GM18909 (cell line): ENCODE measurements at regions not wholly inside any gene's neighbourhood (a gene's known extent, or its start where the extent isn't known, plus 50 kb on each side); places are given as distances from the start of the nearest gene placed in this dataset.

Source experiments
- ATAC-seq: cut with Tn5 transposase; IDR thresholded peaks from one replicate; pipeline ENCODE4 v1.9.1; 2021; ENCODE audit warnings: mild to moderate bottlenecking; ENCODE audit not compliant: unreplicated experiment, poor library complexity

- no peak for ATAC-seq
Observed at GRCh38 chr10:3016016-3016415, 51.3 kb upstream of the PFKP start.

- no peak for ATAC-seq
Observed at GRCh38 chr10:3014968-3015367, 52.4 kb upstream of the PFKP start.

- no peak for ATAC-seq
Observed at GRCh38 chr10:3012223-3012622, 55.1 kb upstream of the PFKP start.

GRCh38 chr10:3010816-3011460 lies 56.4 kb upstream of the PFKP start:
- ATAC-seq = no peak

- ATAC-seq = no peak
Observed at GRCh38 chr10:3010334-3010733, 57.0 kb upstream of the PFKP start.

- ATAC-seq = no peak
Observed at GRCh38 chr10:3009341-3009740, 58.0 kb upstream of the PFKP start.

- no peak for ATAC-seq
Observed at GRCh38 chr10:3008518-3009195, 58.7 kb upstream of the PFKP start.

- no peak for ATAC-seq
Observed at GRCh38 chr10:3006607-3007006, 60.7 kb upstream of the PFKP start.

GRCh38 chr10:3006093-3006492 lies 61.3 kb upstream of the PFKP start:
- ATAC-seq = no peak

- ATAC-seq = peak; percentile 65
Observed at GRCh38 chr10:3002304-3002703, 65.0 kb upstream of the PFKP start.

- ATAC-seq = no peak
Observed at GRCh38 chr10:3000048-3000447, 67.3 kb upstream of the PFKP start.

GRCh38 chr10:2994221-2994961 lies 73.0 kb upstream of the PFKP start:
- no peak for ATAC-seq

- ATAC-seq = no peak
Observed at GRCh38 chr10:2993636-2994035, 73.7 kb upstream of the PFKP start.

GRCh38 chr10:2992401-2993198 lies 74.7 kb upstream of the PFKP start:
- ATAC-seq = no peak

GRCh38 chr10:2990764-2991163 lies 76.6 kb upstream of the PFKP start:
- ATAC-seq = no peak

GRCh38 chr10:2989292-2989947 lies 77.9 kb upstream of the PFKP start:
- no peak for ATAC-seq

GRCh38 chr10:2987185-2987768 lies 80.1 kb upstream of the PFKP start:
- no peak for ATAC-seq

- no peak for ATAC-seq
Observed at GRCh38 chr10:2986391-2986801, 81.0 kb upstream of the PFKP start.

GRCh38 chr10:2985729-2986232 lies 81.6 kb upstream of the PFKP start:
- ATAC-seq = no peak

- peak; percentile 39 for ATAC-seq
Observed at GRCh38 chr10:2984682-2985081, 82.7 kb upstream of the PFKP start.
